ENCODE measurements at regions not wholly inside any gene's neighbourhood (a gene's known extent, or its start where the extent isn't known, plus 50 kb on each side); places are given as distances from the start of the nearest gene placed in this dataset.
"Not testable (repeated sequence)": the region's sequence is repeated elsewhere in the genome, so short reads cannot be mapped to it uniquely, and the experiment has no call there.

DNA sequence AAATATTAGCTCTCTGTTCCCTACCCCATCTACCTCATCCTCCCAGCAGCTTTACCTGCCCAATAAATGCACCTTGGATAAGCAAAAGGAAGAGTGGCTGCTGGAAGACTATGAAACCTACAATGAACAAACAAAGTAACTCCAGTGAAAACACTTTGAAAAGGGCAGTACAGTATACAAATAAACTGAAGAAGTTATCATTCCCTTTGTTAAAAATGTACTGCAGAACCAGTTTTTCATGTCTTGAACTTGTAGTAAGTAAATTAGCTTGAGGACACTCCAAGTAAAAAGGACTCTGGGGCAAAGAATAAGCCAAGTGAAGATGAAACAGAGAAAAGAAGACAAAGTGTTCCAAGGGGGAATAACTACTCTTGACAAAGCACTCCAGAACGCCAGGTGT, 457.1 kb downstream of the DTWD2 start:
- no peak overlapping the region for H3K4me3 Mint-ChIP-seq
- no peaks in the 10 kb centered on the region for H3K36me3 Mint-ChIP-seq (ENCODE audit: low read depth)
- H3K9me3 Mint-ChIP-seq = no peaks in the 10 kb centered on the region
- no peaks in the 10 kb centered on the region for H3K4me1 Mint-ChIP-seq (ENCODE audit: low read depth)
- no peak overlapping the region for H3K27ac Mint-ChIP-seq
- H3K27me3 Mint-ChIP-seq (ENCODE audit: low read depth) = no peaks in the 10 kb centered on the region

DNA sequence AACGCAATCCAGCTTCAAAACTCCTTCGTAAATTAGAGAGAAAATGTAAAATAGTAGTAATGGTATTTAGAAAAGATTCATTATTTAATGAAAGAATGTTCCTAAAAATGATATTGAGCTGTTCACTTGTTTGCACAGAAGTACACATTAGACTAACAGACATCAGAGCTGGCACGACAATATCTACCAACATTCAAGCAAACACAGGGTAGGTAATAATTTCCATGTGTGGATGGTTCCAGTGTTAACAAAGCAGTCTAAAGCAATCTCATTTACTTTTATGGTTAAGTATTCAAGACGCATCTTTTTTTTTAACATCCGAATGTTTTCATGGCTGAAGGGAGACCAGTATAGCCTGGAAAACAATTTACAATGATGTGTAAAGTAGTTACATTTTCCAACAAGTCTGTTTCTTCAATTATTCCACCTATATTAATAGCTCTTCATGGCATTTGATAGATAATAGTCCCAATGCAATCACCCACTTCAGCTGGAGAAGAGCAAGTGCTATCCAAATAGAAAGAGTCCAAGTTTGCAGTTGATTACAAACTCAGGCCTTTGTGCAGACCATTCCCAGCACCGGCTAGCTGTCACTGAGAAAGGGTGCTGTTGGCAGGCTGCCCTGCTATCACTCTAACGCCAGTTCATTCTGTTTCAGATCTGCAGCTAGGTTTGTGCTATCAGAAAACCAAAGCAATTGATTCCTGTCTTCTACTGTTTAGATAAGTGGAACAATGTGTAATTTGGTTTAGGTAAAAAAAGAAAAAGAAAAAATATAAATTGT, 458.8 kb downstream of the DTWD2 start:
- H3K4me1 Mint-ChIP-seq (ENCODE audit: low read depth) = no peaks in the 10 kb centered on the region
- H3K27ac Mint-ChIP-seq = no peak overlapping the region
- no peaks in the 10 kb centered on the region for H3K36me3 Mint-ChIP-seq (ENCODE audit: low read depth)
- H3K4me3 Mint-ChIP-seq = no peak overlapping the region
- no peaks in the 10 kb centered on the region for H3K27me3 Mint-ChIP-seq (ENCODE audit: low read depth)
- H3K9me3 Mint-ChIP-seq = no peaks in the 10 kb centered on the region

- Mint-ChIP-seq H3K4me1 (ENCODE audit: low read depth) (no peaks in the 10 kb centered on the region), H3K36me3 (ENCODE audit: low read depth) (no peaks in the 10 kb centered on the region), H3K27me3 (ENCODE audit: low read depth) (no peaks in the 10 kb centered on the region), H3K27ac (no peak overlapping the region), H3K9me3 (no peaks in the 10 kb centered on the region), H3K4me3 (no peak overlapping the region)
Observed at GRCh38 chr5:118522626-118523025, 465.7 kb downstream of the DTWD2 start.

- H3K4me1 Mint-ChIP-seq (ENCODE audit: low read depth) = no peaks in the 10 kb centered on the region
Observed at GRCh38 chr5:118520771-118521415, 467.5 kb downstream of the DTWD2 start.

DNA sequence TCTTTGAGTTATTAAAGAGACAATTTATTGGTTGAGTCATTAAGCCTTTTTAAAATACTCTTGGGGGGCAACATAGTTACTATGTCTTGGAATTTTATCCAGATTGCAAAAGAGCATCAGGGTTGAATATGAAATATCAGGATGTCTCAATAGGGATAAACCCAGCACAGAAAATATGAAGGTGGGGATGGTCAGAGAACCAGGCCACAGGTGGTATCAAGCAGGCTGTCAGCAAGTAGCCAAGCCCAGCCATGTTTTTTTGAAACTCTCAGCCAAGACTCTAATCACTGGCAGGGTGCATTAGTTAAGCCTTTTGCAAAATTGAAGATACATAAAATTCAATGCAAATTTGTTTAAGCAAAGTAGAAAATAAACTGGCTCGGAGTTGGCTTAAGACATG, 468.9 kb downstream of the DTWD2 start:
- Mint-ChIP-seq H3K4me1 (ENCODE audit: low read depth) (no peaks in the 10 kb centered on the region), H3K36me3 (ENCODE audit: low read depth) (no peaks in the 10 kb centered on the region), H3K4me3 (no peak overlapping the region), H3K9me3 (no peaks in the 10 kb centered on the region), H3K27me3 (ENCODE audit: low read depth) (no peaks in the 10 kb centered on the region), H3K27ac (no peak overlapping the region)

More at GRCh38 chr5:118520771-118521415, 467.5 kb downstream of the DTWD2 start:
- H3K27ac Mint-ChIP-seq = no peak overlapping the region
- no peaks in the 10 kb centered on the region for H3K36me3 Mint-ChIP-seq (ENCODE audit: low read depth)
- no peaks in the 10 kb centered on the region for H3K9me3 Mint-ChIP-seq
- H3K4me3 Mint-ChIP-seq = no peak overlapping the region
- H3K27me3 Mint-ChIP-seq (ENCODE audit: low read depth) = no peaks in the 10 kb centered on the region

GRCh38 chr5:118518720-118519119, 469.6 kb downstream of the DTWD2 start:
- Mint-ChIP-seq H3K9me3 (no peaks in the 10 kb centered on the region), H3K4me3 (no peak overlapping the region), H3K36me3 (ENCODE audit: low read depth) (no peaks in the 10 kb centered on the region), H3K27ac (no peak overlapping the region), H3K4me1 (ENCODE audit: low read depth) (no peaks in the 10 kb centered on the region), H3K27me3 (ENCODE audit: low read depth) (no peaks in the 10 kb centered on the region)

- no peaks in the 10 kb centered on the region for H3K4me1 Mint-ChIP-seq (ENCODE audit: low read depth)
- no peak overlapping the region for H3K27ac Mint-ChIP-seq
- no peaks in the 10 kb centered on the region for H3K27me3 Mint-ChIP-seq (ENCODE audit: low read depth)
- H3K9me3 Mint-ChIP-seq = no peaks in the 10 kb centered on the region
- no peaks in the 10 kb centered on the region for H3K36me3 Mint-ChIP-seq (ENCODE audit: low read depth)
- no peak overlapping the region for H3K4me3 Mint-ChIP-seq
Observed at GRCh38 chr5:118511846-118512245, 476.5 kb downstream of the DTWD2 start.

GRCh38 chr5:118506217-118506852, 482.0 kb downstream of the DTWD2 start:
- Mint-ChIP-seq H3K36me3 (ENCODE audit: low read depth) (no peaks in the 10 kb centered on the region), H3K27me3 (ENCODE audit: low read depth) (no peaks in the 10 kb centered on the region), H3K9me3 (peaks cover 7% of the 10 kb centered on the region), H3K4me3 (no peak overlapping the region), H3K27ac (no peak overlapping the region), H3K4me1 (ENCODE audit: low read depth) (no peaks in the 10 kb centered on the region)

- H3K9me3 Mint-ChIP-seq; H3K27me3 Mint-ChIP-seq (ENCODE audit: low read depth); H3K4me3 Mint-ChIP-seq; H3K36me3 Mint-ChIP-seq (ENCODE audit: low read depth); H3K27ac Mint-ChIP-seq; H3K4me1 Mint-ChIP-seq (ENCODE audit: low read depth): not testable (repeated sequence)
Observed at GRCh38 chr5:118502232-118502631, 486.1 kb downstream of the DTWD2 start.

- H3K4me1 Mint-ChIP-seq (ENCODE audit: low read depth) = no peaks in the 10 kb centered on the region
- H3K36me3 Mint-ChIP-seq (ENCODE audit: low read depth) = no peaks in the 10 kb centered on the region
- no peaks in the 10 kb centered on the region for H3K27me3 Mint-ChIP-seq (ENCODE audit: low read depth)
- H3K27ac Mint-ChIP-seq = no peak overlapping the region
- H3K4me3 Mint-ChIP-seq = no peak overlapping the region
- H3K9me3 Mint-ChIP-seq = peaks cover 8% of the 10 kb centered on the region
Observed at GRCh38 chr5:118491351-118491750, 497.0 kb downstream of the DTWD2 start.

GRCh38 chr5:118486647-118487225, 501.6 kb downstream of the DTWD2 start:
- Mint-ChIP-seq H3K9me3 (no peaks in the 10 kb centered on the region), H3K27me3 (ENCODE audit: low read depth) (no peaks in the 10 kb centered on the region), H3K27ac (no peak overlapping the region), H3K4me1 (ENCODE audit: low read depth) (no peaks in the 10 kb centered on the region), H3K4me3 (no peak overlapping the region), H3K36me3 (ENCODE audit: low read depth) (no peaks in the 10 kb centered on the region)

DNA sequence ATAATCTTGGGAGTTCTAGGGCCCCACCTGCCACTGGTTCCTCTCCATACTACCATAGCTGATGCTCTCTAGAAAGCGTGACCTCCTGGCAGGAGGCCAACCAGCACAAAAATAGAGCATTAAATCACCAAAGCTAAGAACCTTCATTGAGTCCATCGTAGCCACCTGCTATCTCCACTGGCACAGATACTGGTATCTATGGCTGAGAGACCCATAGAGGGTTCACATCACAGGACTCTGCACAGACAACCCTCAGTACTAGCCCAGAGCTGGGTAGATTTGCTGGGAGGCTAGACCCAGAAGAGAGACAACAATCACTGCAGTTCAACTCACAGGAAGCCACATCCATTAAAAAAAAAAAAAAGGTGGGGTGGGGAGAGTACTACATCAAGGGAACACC, 509.1 kb downstream of the DTWD2 start:
- Mint-ChIP-seq H3K27ac (no peak overlapping the region), H3K4me1 (ENCODE audit: low read depth) (no peaks in the 10 kb centered on the region), H3K36me3 (ENCODE audit: low read depth) (no peaks in the 10 kb centered on the region), H3K27me3 (ENCODE audit: low read depth) (no peaks in the 10 kb centered on the region), H3K9me3 (peaks cover 9% of the 10 kb centered on the region), H3K4me3 (no peak overlapping the region)

GRCh38 chr5:118478852-118479251, 509.5 kb downstream of the DTWD2 start:
- Mint-ChIP-seq H3K9me3 (peaks cover 9% of the 10 kb centered on the region), H3K4me1 (ENCODE audit: low read depth) (no peaks in the 10 kb centered on the region), H3K36me3 (ENCODE audit: low read depth) (no peaks in the 10 kb centered on the region), H3K27ac (no peak overlapping the region), H3K27me3 (ENCODE audit: low read depth) (no peaks in the 10 kb centered on the region), H3K4me3 (no peak overlapping the region)

DNA sequence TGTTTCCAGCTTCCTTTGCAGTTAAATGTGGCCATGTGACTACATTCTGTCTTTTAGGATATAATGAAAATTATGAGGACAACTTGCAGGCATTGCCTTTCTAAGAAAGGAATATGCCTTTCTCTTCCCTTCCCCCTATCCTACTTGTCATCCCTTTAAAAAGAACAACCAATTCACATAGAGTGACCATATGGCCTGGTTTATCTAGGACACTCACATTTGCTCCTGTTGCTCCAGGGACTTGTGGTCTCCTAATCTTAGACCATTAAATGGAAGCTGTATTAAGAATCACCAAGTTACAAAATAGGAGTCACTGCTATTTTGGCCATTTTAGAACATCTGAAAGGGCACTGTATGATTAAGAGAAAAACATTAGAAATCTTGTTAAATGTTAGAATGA, 520.3 kb downstream of the DTWD2 start:
- H3K36me3 Mint-ChIP-seq (ENCODE audit: low read depth) = no peaks in the 10 kb centered on the region

GRCh38 chr5:118467103-118467502, 521.2 kb downstream of the DTWD2 start:
- no peak overlapping the region for H3K27ac Mint-ChIP-seq

More for the DNA sequence above, 520.3 kb downstream of the DTWD2 start:
- H3K4me1 Mint-ChIP-seq (ENCODE audit: low read depth) = no peaks in the 10 kb centered on the region
- no peaks in the 10 kb centered on the region for H3K27me3 Mint-ChIP-seq (ENCODE audit: low read depth)
- no peaks in the 10 kb centered on the region for H3K9me3 Mint-ChIP-seq
- H3K4me3 Mint-ChIP-seq = no peak overlapping the region
- no peak overlapping the region for H3K27ac Mint-ChIP-seq

More at GRCh38 chr5:118467103-118467502, 521.2 kb downstream of the DTWD2 start:
- Mint-ChIP-seq H3K4me1 (ENCODE audit: low read depth) (no peaks in the 10 kb centered on the region), H3K4me3 (no peak overlapping the region), H3K36me3 (ENCODE audit: low read depth) (no peaks in the 10 kb centered on the region), H3K9me3 (no peaks in the 10 kb centered on the region), H3K27me3 (ENCODE audit: low read depth) (no peaks in the 10 kb centered on the region)
